ENCODE measurements at regions not wholly inside any gene's neighbourhood (a gene's known extent, or its start where the extent isn't known, plus 50 kb on each side); places are given as distances from the start of the nearest gene placed in this dataset.

DNA sequence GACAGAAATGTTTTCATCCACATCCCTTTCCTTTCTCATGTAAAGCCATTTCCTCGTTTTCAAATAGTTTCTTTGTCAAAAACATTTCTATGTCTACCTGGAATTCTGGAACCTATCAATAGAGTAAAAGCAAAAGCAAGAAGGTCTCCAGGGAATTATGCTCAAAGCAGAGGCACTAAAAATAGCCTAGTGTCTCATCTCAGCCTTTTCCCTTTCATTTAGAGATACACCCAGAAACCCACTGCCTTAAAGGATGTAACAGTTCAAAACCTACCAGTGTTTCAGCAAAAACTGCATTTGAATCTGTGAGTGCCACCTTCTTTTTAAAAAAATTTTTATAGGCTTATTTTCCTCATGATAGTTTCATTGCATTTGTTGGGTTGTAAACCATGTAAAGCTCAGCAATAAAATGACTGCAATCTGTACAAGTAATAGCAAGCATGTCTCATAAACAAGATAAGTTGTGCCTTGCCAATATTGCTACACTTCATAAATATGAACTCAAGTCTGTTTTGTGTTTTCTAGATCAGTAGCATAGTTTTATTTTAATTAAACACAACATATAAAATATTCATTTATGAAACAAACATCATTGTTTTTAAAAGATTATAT, 927.3 kb upstream of the ACVR2A start:
- Histone ChIP-seq H3K79me1 (ENCODE audit: insufficient read depth, low read depth, low read length, poor library complexity, severe bottlenecking) (no peaks in the 10 kb centered on the region), H2AK5ac (ENCODE audit: insufficient read length, low read length) (no peak overlapping the region), H3K23me2 (ENCODE audit: insufficient read length, low read depth, low read length, poor library complexity, severe bottlenecking) (no peaks in the 10 kb centered on the region), H2BK5ac (ENCODE audit: insufficient read length, low read length) (no peak overlapping the region), H3K4ac (ENCODE audit: low read depth, low read length) (no peak overlapping the region), H3K27ac (ENCODE audit: insufficient read length, low read depth, low read length) (no peak overlapping the region), H4K20me1 (ENCODE audit: control insufficient read depth, insufficient read depth, insufficient read length) (no peaks in the 10 kb centered on the region), H3K9ac (ENCODE audit: extremely low read depth, insufficient read length, low read length) (no peak overlapping the region), H4K8ac (replicated peaks; ENCODE audit: insufficient read length, low read depth, low read length) (no peak overlapping the region), H3K56ac (ENCODE audit: insufficient read length, low read depth, low read length) (no peak overlapping the region), H2BK12ac (ENCODE audit: insufficient read length, low read depth, low read length) (no peak overlapping the region), H3K14ac (ENCODE audit: insufficient read depth, low read length) (no peak overlapping the region), H4K5ac (ENCODE audit: insufficient read length, low read depth, low read length) (no peak overlapping the region), H3T11ph (ENCODE audit: low read length) (no peak overlapping the region), H3K79me2 (ENCODE audit: insufficient read depth, low read length) (no peaks in the 10 kb centered on the region), H3K18ac (ENCODE audit: insufficient read length, low read depth, low read length) (no peak overlapping the region), H4K91ac (ENCODE audit: insufficient read length, low read depth, low read length) (no peak overlapping the region), H3K27me3 (ENCODE audit: insufficient read depth, low read length) (no peaks in the 10 kb centered on the region), H2BK20ac (ENCODE audit: low read depth, low read length, poor library complexity, severe bottlenecking) (no peak overlapping the region), H3K9me3 (ENCODE audit: control insufficient read depth, low read depth, low read length) (no peaks in the 10 kb centered on the region), H2AFZ (ENCODE audit: low read length) (no peak overlapping the region), H2BK15ac (ENCODE audit: low read depth, low read length) (no peak overlapping the region), H3K23ac (ENCODE audit: insufficient read length, low read depth, low read length) (no peak overlapping the region), H3K4me2 (ENCODE audit: insufficient read depth, insufficient read length, low read length) (no peak overlapping the region), H2BK120ac (ENCODE audit: low read depth, low read length, poor library complexity, severe bottlenecking) (no peak overlapping the region), H3K4me1 (ENCODE audit: insufficient read depth, low read length) (no peaks in the 10 kb centered on the region)
- H3K27me3 Mint-ChIP-seq (ENCODE audit: low read depth): no peaks in the 10 kb centered on the region
- peaks cover 6% of the 10 kb centered on the region in 2 experiments; a peak in 3 of 4 replicates for H3K4me1 Mint-ChIP-seq
- TF ChIP-seq, protein P1, sequence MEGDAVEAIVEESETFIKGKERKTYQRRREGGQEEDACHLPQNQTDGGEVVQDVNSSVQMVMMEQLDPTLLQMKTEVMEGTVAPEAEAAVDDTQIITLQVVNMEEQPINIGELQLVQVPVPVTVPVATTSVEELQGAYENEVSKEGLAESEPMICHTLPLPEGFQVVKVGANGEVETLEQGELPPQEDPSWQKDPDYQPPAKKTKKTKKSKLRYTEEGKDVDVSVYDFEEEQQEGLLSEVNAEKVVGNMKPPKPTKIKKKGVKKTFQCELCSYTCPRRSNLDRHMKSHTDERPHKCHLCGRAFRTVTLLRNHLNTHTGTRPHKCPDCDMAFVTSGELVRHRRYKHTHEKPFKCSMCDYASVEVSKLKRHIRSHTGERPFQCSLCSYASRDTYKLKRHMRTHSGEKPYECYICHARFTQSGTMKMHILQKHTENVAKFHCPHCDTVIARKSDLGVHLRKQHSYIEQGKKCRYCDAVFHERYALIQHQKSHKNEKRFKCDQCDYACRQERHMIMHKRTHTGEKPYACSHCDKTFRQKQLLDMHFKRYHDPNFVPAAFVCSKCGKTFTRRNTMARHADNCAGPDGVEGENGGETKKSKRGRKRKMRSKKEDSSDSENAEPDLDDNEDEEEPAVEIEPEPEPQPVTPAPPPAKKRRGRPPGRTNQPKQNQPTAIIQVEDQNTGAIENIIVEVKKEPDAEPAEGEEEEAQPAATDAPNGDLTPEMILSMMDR (conservative IDR thresholded peaks at IDR 0.05): no peak
- H3K27ac Mint-ChIP-seq: no peak overlapping the region
- H3K36me3 Mint-ChIP-seq (ENCODE audit: insufficient read depth in 1 of 3, low read depth in 3 of 3): no peaks in the 10 kb centered on the region
- whole genome bisulfite sequencing (ENCODE audit: extremely low coverage, insufficient read length, low lambda C conversion rate): no CpG with 5 or more reads among the region's 1 CpG
- DNase-seq: no peak
- H3K9me3 Mint-ChIP-seq: no peaks in the 10 kb centered on the region
- no peak overlapping the region for H3K4me3 Mint-ChIP-seq
